Osteoblast (primary cell): ENCODE measurements at regions not wholly inside any gene's neighbourhood (a gene's known extent, or its start where the extent isn't known, plus 50 kb on each side); places are given as distances from the start of the nearest gene placed in this dataset.

Experiments
- DNase-seq: peaks from one replicate; pipeline ENCODE4 v3.0.0; 2011; ENCODE audit warnings: low spot score, mixed read lengths; ENCODE audit not compliant: insufficient read length; ENCODE audit errors: missing footprints
- H2AFZ ChIP-seq: 2 replicates; pipeline ENCODE4 v1.6.0; 2011; ENCODE audit warnings: mild to moderate bottlenecking, low read length
- H3K27ac ChIP-seq: 2 replicates; pipeline ENCODE4 v1.5.1; 2011; ENCODE audit warnings: mild to moderate bottlenecking, low read depth, low read length, moderate library complexity
- H3K27me3 ChIP-seq: 2 replicates; pipeline ENCODE4 v1.6.0; 2012; ENCODE audit warnings: mild to moderate bottlenecking, control low read depth, inconsistent platforms, low read length, moderate library complexity; ENCODE audit not compliant: insufficient read depth
- H3K36me3 ChIP-seq: 2 replicates; pipeline ENCODE4 v1.5.1; 2011; ENCODE audit warnings: mild to moderate bottlenecking, low read length, control low read depth, moderate library complexity; ENCODE audit not compliant: insufficient read depth
- H3K4me1 ChIP-seq: 2 replicates; pipeline ENCODE4 v1.5.1; 2011; ENCODE audit warnings: mild to moderate bottlenecking, low read length, control low read depth, moderate library complexity; ENCODE audit not compliant: insufficient read depth
- H3K4me2 ChIP-seq: 2 replicates; pipeline ENCODE4 v1.6.0; 2011; ENCODE audit warnings: mild to moderate bottlenecking, low read length; ENCODE audit not compliant: insufficient read depth
- H3K4me3 ChIP-seq: fragments of 200-600 bp; sonication (generic); 3 replicates; pipeline ENCODE4 v1.5.1; 2012; ENCODE audit warnings: mild to moderate bottlenecking, low read length, inconsistent platforms; ENCODE audit not compliant: insufficient read depth
- H3K79me2 ChIP-seq: 2 replicates; pipeline ENCODE4 v1.6.0; 2012; ENCODE audit warnings: mild to moderate bottlenecking, low read length, control low read depth, inconsistent platforms; ENCODE audit not compliant: insufficient read depth
- H3K9me3 ChIP-seq: 2 replicates; pipeline ENCODE4 v1.5.1; 2011; ENCODE audit warnings: low read depth, low read length, control low read depth
- H4K20me1 ChIP-seq: 2 replicates; pipeline ENCODE4 v1.6.0; 2012; ENCODE audit warnings: mild to moderate bottlenecking, low read length, control low read depth; ENCODE audit not compliant: insufficient read depth
- CTCF ChIP-seq: IDR thresholded peaks from 2 replicates; pipeline ENCODE4 v1.5.1; 2011; ENCODE audit warnings: mild to moderate bottlenecking, low read depth, low read length, moderate library complexity; ENCODE audit errors: extremely low read depth

GRCh38 chr20:63077705-63078104 is 70.9 kb upstream of the BHLHE23 start:
- DNase-seq = no peak
- H3K4me1 ChIP-seq = no peaks in the 10 kb centered on the region
- no peaks in the 10 kb centered on the region for H4K20me1 ChIP-seq
- no peak overlapping the region for H3K27ac ChIP-seq
- no peak overlapping the region for H2AFZ ChIP-seq
- no peak overlapping the region for H3K4me2 ChIP-seq
- H3K9me3 ChIP-seq = peaks cover 2% of the 10 kb centered on the region
- H3K79me2 ChIP-seq = no peaks in the 10 kb centered on the region
- no peak for TF ChIP-seq CTCF
- H3K4me3 ChIP-seq = no peak overlapping the region
- H3K36me3 ChIP-seq = no peaks in the 10 kb centered on the region
- peaks cover 12% of the 10 kb centered on the region for H3K27me3 ChIP-seq

DNA sequence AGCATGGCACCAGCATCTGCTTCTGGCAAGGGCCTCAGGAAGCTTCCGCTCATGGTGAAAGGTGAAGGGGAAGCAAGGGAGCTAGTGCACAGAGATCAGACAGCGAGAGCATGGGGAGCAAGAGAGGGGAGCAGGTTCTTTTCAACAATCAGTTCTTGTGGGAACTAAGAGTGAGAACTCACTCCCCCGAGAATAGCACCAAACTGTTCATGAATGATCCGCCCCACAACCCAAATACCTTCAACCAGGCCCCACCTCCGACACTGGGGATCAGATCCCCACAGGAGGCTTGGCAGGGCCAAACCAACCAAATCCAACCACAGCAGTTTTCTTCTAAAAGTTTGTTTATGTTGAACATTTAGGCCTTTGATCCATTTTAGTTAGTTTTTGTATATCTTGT is 69.7 kb upstream of the BHLHE23 start:
- TF ChIP-seq CTCF = no peak

GRCh38 chr20:63074631-63075030 is 67.9 kb upstream of the BHLHE23 start:
- Histone ChIP-seq H3K4me2 (no peak overlapping the region), H3K36me3 (no peaks in the 10 kb centered on the region), H3K4me1 (no peaks in the 10 kb centered on the region), H3K27ac (no peak overlapping the region), H3K4me3 (no peak overlapping the region), H3K9me3 (peaks cover 2% of the 10 kb centered on the region), H2AFZ (no peak overlapping the region), H3K27me3 (peaks cover 17% of the 10 kb centered on the region), H3K79me2 (no peaks in the 10 kb centered on the region), H4K20me1 (no peaks in the 10 kb centered on the region)
- TF ChIP-seq CTCF = no peak
- DNase-seq = no peak

More for the DNA sequence above, 69.7 kb upstream of the BHLHE23 start:
- no peak for DNase-seq
- H3K9me3 ChIP-seq = peaks cover 2% of the 10 kb centered on the region
- H3K36me3 ChIP-seq = no peaks in the 10 kb centered on the region
- no peaks in the 10 kb centered on the region for H4K20me1 ChIP-seq
- no peaks in the 10 kb centered on the region for H3K4me1 ChIP-seq
- no peak overlapping the region for H3K27ac ChIP-seq
- H3K79me2 ChIP-seq = no peaks in the 10 kb centered on the region
- H3K4me2 ChIP-seq = no peak overlapping the region
- H3K4me3 ChIP-seq = no peak overlapping the region
- no peak overlapping the region for H2AFZ ChIP-seq
- peaks cover 17% of the 10 kb centered on the region for H3K27me3 ChIP-seq

DNA sequence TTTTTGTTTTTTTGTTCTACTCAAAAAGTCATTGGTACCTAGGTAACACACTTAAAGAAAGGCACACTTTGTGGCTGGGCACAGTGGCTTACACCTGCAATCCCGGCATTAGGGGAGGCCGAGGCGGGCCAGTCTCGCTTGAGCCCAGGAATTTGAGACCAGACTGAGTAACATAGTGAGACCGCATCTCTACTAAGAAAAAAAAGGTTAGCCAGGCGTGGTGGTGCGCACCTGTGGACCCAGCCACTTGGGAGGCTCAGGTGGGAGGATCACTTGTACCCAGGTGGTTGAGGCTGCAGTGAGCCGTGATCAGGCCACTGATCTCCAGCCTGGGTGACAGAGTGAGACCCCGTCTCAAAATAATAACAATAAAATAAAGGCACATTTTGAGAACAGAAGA is 67.4 kb upstream of the BHLHE23 start:
- Histone ChIP-seq H3K4me3 (no peak overlapping the region), H2AFZ (no peak overlapping the region), H3K4me1 (no peaks in the 10 kb centered on the region), H3K9me3 (peaks cover 2% of the 10 kb centered on the region), H3K27ac (no peak overlapping the region), H3K36me3 (no peaks in the 10 kb centered on the region), H3K79me2 (no peaks in the 10 kb centered on the region), H4K20me1 (no peaks in the 10 kb centered on the region), H3K4me2 (no peak overlapping the region), H3K27me3 (peaks cover 17% of the 10 kb centered on the region)
- no peak for TF ChIP-seq CTCF
- no peak for DNase-seq
